WTC11 (cell line): ENCODE measurements at regions not wholly inside any gene's neighbourhood (a gene's known extent, or its start where the extent isn't known, plus 50 kb on each side); places are given as distances from the start of the nearest gene placed in this dataset.

ENCODE experiments used
- CTCF ChIP-seq: fragments of 200-600 bp; IDR thresholded peaks from 2 replicates; pipeline ENCODE4 v1.8.0; 2022; ENCODE audit warnings: antibody characterized with exemption
- E2F4 ChIP-seq: sonication (generic); formaldehyde crosslinking; IDR thresholded peaks from 2 replicates; pipeline ENCODE4 v1.8.1; 2022; ENCODE audit warnings: low read depth, mild to moderate bottlenecking, moderate library complexity, missing genetic modification reagents, borderline replicate concordance
- FOXK1 ChIP-seq: sonication (generic); formaldehyde crosslinking; IDR thresholded peaks from 2 replicates; pipeline ENCODE4 v1.8.0; 2022; ENCODE audit warnings: mild to moderate bottlenecking, moderate library complexity, missing genetic modification reagents
- IRF1 ChIP-seq: sonication (generic); formaldehyde crosslinking; IDR thresholded peaks from 2 replicates; pipeline ENCODE4 v1.8.0; 2023; ENCODE audit warnings: missing genetic modification reagents
- NFYB ChIP-seq: sonication (generic); formaldehyde crosslinking; conservative IDR thresholded peaks from 2 replicates; pipeline ENCODE4 v1.8.0; 2022; ENCODE audit warnings: low read depth, missing genetic modification reagents
- SP1 ChIP-seq: sonication (generic); formaldehyde crosslinking; conservative IDR thresholded peaks from 2 replicates; pipeline ENCODE4 v1.8.1; 2022; ENCODE audit warnings: missing genetic modification reagents
- TP53 ChIP-seq: sonication (generic); formaldehyde crosslinking; IDR thresholded peaks from 2 replicates; pipeline ENCODE4 v1.8.1; 2023; ENCODE audit warnings: mild to moderate bottlenecking, missing genetic modification reagents
- TF ChIP-seq, protein P1 (sequence below): sonication (generic); formaldehyde crosslinking; IDR thresholded peaks from 2 replicates; pipeline ENCODE4 v1.8.0; 2022; ENCODE audit warnings: mild to moderate bottlenecking, missing genetic modification reagents

DNA sequence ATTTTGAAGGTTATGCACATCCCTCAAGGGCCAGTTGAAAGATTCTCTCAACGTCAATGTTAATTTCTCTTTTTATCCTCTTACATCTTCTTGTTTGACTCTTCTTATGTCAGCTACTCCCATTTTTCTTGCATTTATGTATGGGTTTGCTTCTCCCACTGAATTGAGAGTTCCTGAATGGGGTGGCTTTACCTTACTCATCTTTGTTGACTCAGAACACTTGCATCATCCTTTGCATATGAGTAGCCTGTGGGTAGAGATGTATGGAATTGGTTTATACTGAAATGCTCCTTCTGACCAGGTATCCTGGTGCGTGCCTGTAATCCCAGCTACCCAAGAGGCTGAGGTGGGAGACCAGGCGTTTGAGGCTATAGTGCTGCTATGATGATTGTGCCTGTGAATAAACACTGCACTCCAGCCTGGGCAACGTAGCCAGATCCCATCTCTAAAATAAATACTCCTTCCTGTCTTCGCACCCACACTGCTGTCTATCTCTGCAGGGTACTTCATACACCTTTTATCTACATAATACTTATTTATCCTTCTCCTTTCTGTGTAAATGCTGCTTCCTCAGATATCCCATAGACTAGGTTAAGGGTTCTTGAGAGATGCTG, 123.6 kb upstream of the DPH6 start:
- TF ChIP-seq, protein P1, sequence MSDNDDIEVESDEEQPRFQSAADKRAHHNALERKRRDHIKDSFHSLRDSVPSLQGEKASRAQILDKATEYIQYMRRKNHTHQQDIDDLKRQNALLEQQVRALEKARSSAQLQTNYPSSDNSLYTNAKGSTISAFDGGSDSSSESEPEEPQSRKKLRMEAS (CRISPR knock-in tag): no peak
- TF ChIP-seq CTCF (no peak), NFYB (CRISPR knock-in tag) (no peak), E2F4 (CRISPR knock-in tag) (no peak), TP53 (CRISPR knock-in tag) (no peak), SP1 (no peak), IRF1 (CRISPR knock-in tag) (no peak), FOXK1 (CRISPR knock-in tag) (no peak)
